Liver (tissue), 8 donors: ENCODE measurements at regions not wholly inside any gene's neighbourhood (a gene's known extent, or its start where the extent isn't known, plus 50 kb on each side); places are given as distances from the start of the nearest gene placed in this dataset.

Experiments used
- DNase-seq: peaks from one replicate; pipeline ENCODE4 v3.0.0-alpha.2; 2017; ENCODE audit warnings: low spot score
- H3K27ac ChIP-seq, 2 donors: one replicate each; pipeline ENCODE4 v1.7.0; 2013; ENCODE audit warnings: inconsistent platforms in 2 of 2, low read length in 2 of 2, control low read depth in 1 of 2, low read depth in 1 of 2, mild to moderate bottlenecking in 1 of 2
- H3K27me3 ChIP-seq, 4 donors: one replicate each; pipeline versions ENCODE4 v1.6.1 to v1.7.0; 2013; ENCODE audit warnings: low read length in 3 of 4, inconsistent platforms in 1 of 4, mild to moderate bottlenecking in 1 of 4, moderate library complexity in 1 of 4; ENCODE audit not compliant: control insufficient read depth in 4 of 4, insufficient read depth in 4 of 4
- H3K36me3 ChIP-seq, 4 donors: one replicate each; pipeline versions ENCODE4 v1.6.1 to v1.7.0; 2013; ENCODE audit warnings: low read length in 3 of 4, mild to moderate bottlenecking in 3 of 4, low read depth in 1 of 4, moderate library complexity in 1 of 4; ENCODE audit not compliant: control insufficient read depth in 4 of 4, insufficient read depth in 3 of 4
- H3K4me1 ChIP-seq, 4 donors: one replicate each; pipeline versions ENCODE4 v1.6.1 to v1.7.0; 2013; ENCODE audit warnings: low read length in 3 of 4, mild to moderate bottlenecking in 3 of 4, moderate library complexity in 1 of 4; ENCODE audit not compliant: control insufficient read depth in 4 of 4, insufficient read depth in 4 of 4
- H3K4me3 ChIP-seq, 3 donors: one replicate each; pipeline versions ENCODE4 v1.6.1 to v1.7.0; 2013; ENCODE audit warnings: low read length in 3 of 3, control low read depth in 1 of 3, low read depth in 1 of 3, mild to moderate bottlenecking in 1 of 3
- H3K9ac ChIP-seq, 2 donors: one replicate each; pipeline ENCODE4 v1.7.0; 2013; ENCODE audit warnings: low read length in 2 of 2, mild to moderate bottlenecking in 2 of 2, moderate library complexity in 2 of 2, control low read depth in 1 of 2, low read depth in 1 of 2
- H3K9me3 ChIP-seq, 4 donors: one replicate each; pipeline versions ENCODE4 v1.6.1 to v1.7.0; 2013; ENCODE audit warnings: low read length in 3 of 4; ENCODE audit not compliant: control insufficient read depth in 4 of 4
- CTCF ChIP-seq: fragments of 150-350 bp; IDR thresholded peaks from 2 replicates; pipeline ENCODE4 v1.5.1; 2017; ENCODE audit warnings: improper control_type of control experiment, low read depth, low read length; ENCODE audit not compliant: missing input control
- EGR1 ChIP-seq, 2 donors: IDR thresholded peaks; 2 replicates each; pipeline ENCODE4 v1.6.1; 2016 to 2018; ENCODE audit warnings: antibody characterized with exemption in 2 of 2, low read depth in 2 of 2
- FOXA1 ChIP-seq: IDR thresholded peaks from 2 replicates; pipeline ENCODE4 v1.6.1; 2016; ENCODE audit warnings: antibody characterized with exemption
- FOXA2 ChIP-seq: IDR thresholded peaks from 2 replicates; pipeline ENCODE4 v1.6.1; 2016; ENCODE audit warnings: antibody characterized with exemption
- GABPA ChIP-seq, 2 donors: IDR thresholded peaks in 1 of 2; conservative IDR thresholded peaks in 1 of 2; 2 replicates each; pipeline ENCODE4 v1.6.1; 2016; ENCODE audit warnings: antibody characterized with exemption in 2 of 2, mild to moderate bottlenecking in 1 of 2, moderate library complexity in 1 of 2
- HNF4A ChIP-seq, 2 donors: conservative IDR thresholded peaks; 2 replicates each; pipeline ENCODE4 v1.6.1; 2016; ENCODE audit warnings: antibody characterized with exemption in 2 of 2, mild to moderate bottlenecking in 2 of 2
- HNF4G ChIP-seq: IDR thresholded peaks from 2 replicates; pipeline ENCODE4 v1.6.1; 2016; ENCODE audit warnings: antibody characterized with exemption
- JUND ChIP-seq, 2 donors: IDR thresholded peaks; 2 replicates each; pipeline ENCODE4 v1.6.1; 2016; ENCODE audit warnings: antibody characterized with exemption in 2 of 2
- NR2F2 ChIP-seq: IDR thresholded peaks from 2 replicates; pipeline ENCODE4 v1.6.1; 2016; ENCODE audit warnings: antibody characterized with exemption
- RAD21 ChIP-seq, 2 donors: IDR thresholded peaks; 2 replicates each; pipeline ENCODE4 v1.6.1; 2016; ENCODE audit warnings: antibody characterized with exemption in 2 of 2, mild to moderate bottlenecking in 2 of 2
- REST ChIP-seq: IDR thresholded peaks from 2 replicates; pipeline ENCODE4 v1.6.1; 2016; ENCODE audit warnings: antibody characterized with exemption, mild to moderate bottlenecking
- RXRA ChIP-seq, 2 donors: IDR thresholded peaks; 2 replicates each; pipeline ENCODE4 v1.6.1; 2017 to 2018; ENCODE audit warnings: antibody characterized with exemption in 2 of 2, mild to moderate bottlenecking in 1 of 2
- SP1 ChIP-seq: IDR thresholded peaks from 2 replicates; pipeline ENCODE4 v1.6.1; 2018; ENCODE audit warnings: antibody characterized with exemption, mild to moderate bottlenecking
- TAF1 ChIP-seq: conservative IDR thresholded peaks from 2 replicates; pipeline ENCODE4 v1.6.1; 2016; ENCODE audit warnings: antibody characterized with exemption, mild to moderate bottlenecking
- YY1 ChIP-seq: IDR thresholded peaks from 2 replicates; pipeline ENCODE4 v1.6.1; 2016; ENCODE audit warnings: antibody characterized with exemption, mild to moderate bottlenecking
- ZBTB33 ChIP-seq: IDR thresholded peaks from 2 replicates; pipeline ENCODE4 v1.6.1; 2016; ENCODE audit warnings: antibody characterized with exemption
- WGBS: extraction: QIAGEN DNeasy Blood & Tissue Kit; methylation state at CpG from one replicate; pipeline ENCODE4 v1.1.7; 2013; 5-methylcytosine and 5-hydroxymethylcytosine counted together
- TF ChIP-seq, protein P1 (sequence below): IDR thresholded peaks from 2 replicates; pipeline ENCODE4 v1.6.1; 2016; ENCODE audit warnings: antibody characterized with exemption
- TF ChIP-seq, protein P2 (sequence below): IDR thresholded peaks from 2 replicates; pipeline ENCODE4 v1.6.1; 2016; ENCODE audit warnings: antibody characterized with exemption
- donor health status: healthy.
- donor health status: healthy.
- donor health status: healthy.
- donor health status: healthy.
- donor health status: healthy.

GRCh38 chr6:125480146-125480545 lies 178.4 kb upstream of the HDDC2 start:
- Histone ChIP-seq H3K27ac (no peak overlapping the region), H3K4me3 (no peak overlapping the region), H3K9me3 (no peaks in the 10 kb centered on the region), H3K27me3 (no peaks in the 10 kb centered on the region), H3K36me3 (no peaks in the 10 kb centered on the region), H3K4me1 (no peaks in the 10 kb centered on the region), H3K9ac (no peak overlapping the region)
- 71% methylated on average over 2 of the region's 2 CpGs for WGBS
- no peak for DNase-seq
- no peak for TF ChIP-seq EGR1 (IDR thresholded peaks at IDR 0.05; ENCODE audit: low read depth in 2 of 2)
- TF ChIP-seq FOXA2, result no peak
- no peak for TF ChIP-seq RXRA (IDR thresholded peaks at IDR 0.05)
- no peak for TF ChIP-seq ZBTB33
- TF ChIP-seq, protein P1, sequence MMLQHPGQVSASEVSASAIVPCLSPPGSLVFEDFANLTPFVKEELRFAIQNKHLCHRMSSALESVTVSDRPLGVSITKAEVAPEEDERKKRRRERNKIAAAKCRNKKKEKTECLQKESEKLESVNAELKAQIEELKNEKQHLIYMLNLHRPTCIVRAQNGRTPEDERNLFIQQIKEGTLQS, result no peak
- TF ChIP-seq FOXA1, result no peak
- TF ChIP-seq GABPA (IDR thresholded peaks at IDR 0.05 in 1 of 2, conservative IDR thresholded peaks at IDR 0.05 in 1 of 2), result no peak
- TF ChIP-seq HNF4G, result no peak
- TF ChIP-seq NR2F2, result no peak
- no peak for TF ChIP-seq RAD21 (IDR thresholded peaks at IDR 0.05)
- TF ChIP-seq SP1, result no peak
- TF ChIP-seq CTCF, result no peak
- no peak for TF ChIP-seq TAF1
- TF ChIP-seq REST, result no peak
- TF ChIP-seq, protein P2, sequence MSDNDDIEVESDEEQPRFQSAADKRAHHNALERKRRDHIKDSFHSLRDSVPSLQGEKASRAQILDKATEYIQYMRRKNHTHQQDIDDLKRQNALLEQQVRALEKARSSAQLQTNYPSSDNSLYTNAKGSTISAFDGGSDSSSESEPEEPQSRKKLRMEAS, result no peak
- no peak for TF ChIP-seq JUND (IDR thresholded peaks at IDR 0.05)
- no peak for TF ChIP-seq YY1
- TF ChIP-seq HNF4A (conservative IDR thresholded peaks at IDR 0.05), result no peak
